Vagina (tissue), 2 donors: ENCODE measurements at regions not wholly inside any gene's neighbourhood (a gene's known extent, or its start where the extent isn't known, plus 50 kb on each side); places are given as distances from the start of the nearest gene placed in this dataset.

ENCODE experiments used
- POLR2AphosphoS5 ChIP-seq, 2 donors: sonication (generic); formaldehyde crosslinking; IDR thresholded peaks; one replicate each; pipeline ENCODE4 v1.9.0; 2017; ENCODE audit warnings: antibody characterized with exemption in 2 of 2, mild to moderate bottlenecking in 2 of 2, low read depth in 1 of 2; ENCODE audit not compliant: insufficient read depth in 1 of 2
- TF ChIP-seq, protein P1 (sequence below), 3 experiments: fragments of 450-650 bp in 2 of 3; fragments of 200-600 bp in 1 of 3; sonication (generic) in 1 of 3; IDR thresholded peaks; one replicate each; pipeline ENCODE4 v1.5.1; 2017 to 2019; ENCODE audit warnings: antibody characterized with exemption in 3 of 3, mild to moderate bottlenecking in 2 of 3, moderate library complexity in 2 of 3

DNA sequence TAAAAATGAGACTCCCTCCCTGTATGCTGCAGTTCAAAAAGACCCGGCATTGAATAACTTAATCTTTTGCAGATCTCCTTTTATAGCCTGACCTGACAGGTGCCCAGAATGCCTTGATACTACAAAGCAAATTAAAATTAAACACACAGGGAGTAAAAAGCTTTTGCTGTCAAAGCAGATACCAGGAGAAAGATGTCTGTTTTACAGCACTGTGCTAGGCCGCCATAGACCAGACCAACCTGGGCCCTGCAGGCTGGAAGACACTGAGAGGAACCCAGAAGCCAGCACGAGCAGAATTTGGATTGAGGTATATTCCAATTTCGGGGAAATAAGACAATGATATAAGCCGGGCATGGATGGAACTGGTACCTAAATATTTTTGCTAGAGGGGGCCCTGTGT lies 602.8 kb upstream of the SOX11 start:
- no peak for TF ChIP-seq POLR2AphosphoS5 (IDR thresholded peaks at IDR 0.05; ENCODE audit: insufficient read depth in 1 of 2, low read depth in 1 of 2)
- TF ChIP-seq, protein P1, sequence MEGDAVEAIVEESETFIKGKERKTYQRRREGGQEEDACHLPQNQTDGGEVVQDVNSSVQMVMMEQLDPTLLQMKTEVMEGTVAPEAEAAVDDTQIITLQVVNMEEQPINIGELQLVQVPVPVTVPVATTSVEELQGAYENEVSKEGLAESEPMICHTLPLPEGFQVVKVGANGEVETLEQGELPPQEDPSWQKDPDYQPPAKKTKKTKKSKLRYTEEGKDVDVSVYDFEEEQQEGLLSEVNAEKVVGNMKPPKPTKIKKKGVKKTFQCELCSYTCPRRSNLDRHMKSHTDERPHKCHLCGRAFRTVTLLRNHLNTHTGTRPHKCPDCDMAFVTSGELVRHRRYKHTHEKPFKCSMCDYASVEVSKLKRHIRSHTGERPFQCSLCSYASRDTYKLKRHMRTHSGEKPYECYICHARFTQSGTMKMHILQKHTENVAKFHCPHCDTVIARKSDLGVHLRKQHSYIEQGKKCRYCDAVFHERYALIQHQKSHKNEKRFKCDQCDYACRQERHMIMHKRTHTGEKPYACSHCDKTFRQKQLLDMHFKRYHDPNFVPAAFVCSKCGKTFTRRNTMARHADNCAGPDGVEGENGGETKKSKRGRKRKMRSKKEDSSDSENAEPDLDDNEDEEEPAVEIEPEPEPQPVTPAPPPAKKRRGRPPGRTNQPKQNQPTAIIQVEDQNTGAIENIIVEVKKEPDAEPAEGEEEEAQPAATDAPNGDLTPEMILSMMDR (IDR thresholded peaks at IDR 0.05), result no peak
